ENCODE measurements at regions not wholly inside any gene's neighbourhood (a gene's known extent, or its start where the extent isn't known, plus 50 kb on each side); places are given as distances from the start of the nearest gene placed in this dataset.

DNA sequence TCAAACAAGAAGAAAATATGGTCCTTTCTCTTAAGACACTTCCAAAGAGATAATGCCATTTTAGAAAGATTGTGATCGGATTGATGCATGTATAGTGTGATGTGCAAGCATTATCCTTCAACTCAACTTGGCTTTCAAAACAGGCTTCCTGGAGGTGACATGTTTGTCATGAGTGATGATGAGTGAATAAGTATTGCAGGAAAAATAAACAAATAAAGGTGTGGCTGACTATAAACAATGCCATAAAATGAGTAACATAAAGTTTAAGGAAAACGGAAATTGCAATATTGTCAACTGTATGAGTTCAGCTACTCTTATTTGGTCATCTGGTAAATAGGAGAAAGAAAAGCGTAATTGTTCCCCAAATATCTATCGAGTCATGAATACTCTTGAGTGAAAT is 1283.7 kb downstream of the PCDH9 start:
- no peak for TF ChIP-seq POLR2A (IDR thresholded peaks at IDR 0.05)
- TF ChIP-seq, protein P1, sequence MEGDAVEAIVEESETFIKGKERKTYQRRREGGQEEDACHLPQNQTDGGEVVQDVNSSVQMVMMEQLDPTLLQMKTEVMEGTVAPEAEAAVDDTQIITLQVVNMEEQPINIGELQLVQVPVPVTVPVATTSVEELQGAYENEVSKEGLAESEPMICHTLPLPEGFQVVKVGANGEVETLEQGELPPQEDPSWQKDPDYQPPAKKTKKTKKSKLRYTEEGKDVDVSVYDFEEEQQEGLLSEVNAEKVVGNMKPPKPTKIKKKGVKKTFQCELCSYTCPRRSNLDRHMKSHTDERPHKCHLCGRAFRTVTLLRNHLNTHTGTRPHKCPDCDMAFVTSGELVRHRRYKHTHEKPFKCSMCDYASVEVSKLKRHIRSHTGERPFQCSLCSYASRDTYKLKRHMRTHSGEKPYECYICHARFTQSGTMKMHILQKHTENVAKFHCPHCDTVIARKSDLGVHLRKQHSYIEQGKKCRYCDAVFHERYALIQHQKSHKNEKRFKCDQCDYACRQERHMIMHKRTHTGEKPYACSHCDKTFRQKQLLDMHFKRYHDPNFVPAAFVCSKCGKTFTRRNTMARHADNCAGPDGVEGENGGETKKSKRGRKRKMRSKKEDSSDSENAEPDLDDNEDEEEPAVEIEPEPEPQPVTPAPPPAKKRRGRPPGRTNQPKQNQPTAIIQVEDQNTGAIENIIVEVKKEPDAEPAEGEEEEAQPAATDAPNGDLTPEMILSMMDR (IDR thresholded peaks at IDR 0.05), result no peak

All from suprapubic skin (tissue), 3 donors.